ENCODE measurements at regions not wholly inside any gene's neighbourhood (a gene's known extent, or its start where the extent isn't known, plus 50 kb on each side); places are given as distances from the start of the nearest gene placed in this dataset.

GRCh38 chr3:66722675-66723074, 221.9 kb upstream of the LRIG1 start:
- H3K27ac ChIP-seq, result peak overlapping the region in 1 of 5 donors; percentile 57
- TF ChIP-seq CTCF (IDR thresholded peaks at IDR 0.05) (no peak), POLR2A (IDR thresholded peaks at IDR 0.05) (no peak)
- intact Hi-C loops (cut with DNase I), result no loop called here
- peak; percentile 16 to 81 (median 44) for DNase-seq
- H3K4me1 ChIP-seq (replicated peaks in 1 of 2), result no peaks in the 10 kb centered on the region
- no peak overlapping the region for H3K4me3 ChIP-seq
- no peaks in the 10 kb centered on the region for H3K9me3 ChIP-seq (replicated peaks in 1 of 3)
- H3K27me3 ChIP-seq, result no peaks in the 10 kb centered on the region
- no peaks in the 10 kb centered on the region for H3K36me3 ChIP-seq (replicated peaks in 1 of 2)
- WGBS, 4 donors, result 42 to 52% (median 43%) methylated on average over 2 of the region's 2 CpGs

GRCh38 chr3:66723231-66723630, 222.4 kb upstream of the LRIG1 start:
- Histone ChIP-seq H3K4me1 (replicated peaks in 1 of 2) (no peaks in the 10 kb centered on the region), H3K27me3 (no peaks in the 10 kb centered on the region), H3K4me3 (no peak overlapping the region), H3K27ac (no peak overlapping the region), H3K36me3 (replicated peaks in 1 of 2) (no peaks in the 10 kb centered on the region), H3K9me3 (replicated peaks in 1 of 3) (no peaks in the 10 kb centered on the region)
- TF ChIP-seq POLR2A (IDR thresholded peaks at IDR 0.05) (no peak), CTCF (IDR thresholded peaks at IDR 0.05) (no peak)
- intact Hi-C loops (cut with DNase I), result no loop called here
- no peak for DNase-seq

GRCh38 chr3:66729687-66730393, 229.0 kb upstream of the LRIG1 start:
- Histone ChIP-seq H3K36me3 (replicated peaks in 1 of 2) (no peaks in the 10 kb centered on the region), H3K4me3 (no peak overlapping the region), H3K27me3 (no peaks in the 10 kb centered on the region), H3K9me3 (replicated peaks in 1 of 3) (no peaks in the 10 kb centered on the region), H3K27ac (no peak overlapping the region), H3K4me1 (replicated peaks in 1 of 2) (no peaks in the 10 kb centered on the region)
- no peak for DNase-seq
- 54 to 73% (median 61%) methylated on average over 2 of the region's 2 CpGs for WGBS, 4 donors
- TF ChIP-seq CTCF (IDR thresholded peaks at IDR 0.05), result no peak
- TF ChIP-seq POLR2A (IDR thresholded peaks at IDR 0.05), result no peak
- intact Hi-C loops (cut with DNase I), result no loop called here

GRCh38 chr3:66738625-66739365, 238.0 kb upstream of the LRIG1 start:
- no peak overlapping the region for H3K27ac ChIP-seq
- WGBS, 4 donors, result 82 to 86% (median 84%) methylated on average over 7 of the region's 7 CpGs

More at GRCh38 chr3:66738625-66739365, 238.0 kb upstream of the LRIG1 start:
- Histone ChIP-seq H3K4me3 (no peak overlapping the region), H3K9me3 (replicated peaks in 1 of 3) (no peaks in the 10 kb centered on the region), H3K27me3 (no peaks in the 10 kb centered on the region), H3K4me1 (replicated peaks in 1 of 2) (no peaks in the 10 kb centered on the region), H3K36me3 (replicated peaks in 1 of 2) (no peaks in the 10 kb centered on the region)
- TF ChIP-seq POLR2A (IDR thresholded peaks at IDR 0.05) (no peak), CTCF (IDR thresholded peaks at IDR 0.05) (no peak)
- DNase-seq, result no peak
- intact Hi-C loops (cut with DNase I), result no loop called here

Measured in adrenal gland (tissue), 9 donors.